HUDEP-2 (cell line): ENCODE measurements at regions not wholly inside any gene's neighbourhood (a gene's known extent, or its start where the extent isn't known, plus 50 kb on each side); places are given as distances from the start of the nearest gene placed in this dataset.

ENCODE experiments used
- DNase-seq, 76 experiments: peaks; one replicate each; lab custom pipeline; 2025; ENCODE audit not compliant: unreplicated experiment in 76 of 76; lab: John Stamatoyannopoulos, UW

DNA sequence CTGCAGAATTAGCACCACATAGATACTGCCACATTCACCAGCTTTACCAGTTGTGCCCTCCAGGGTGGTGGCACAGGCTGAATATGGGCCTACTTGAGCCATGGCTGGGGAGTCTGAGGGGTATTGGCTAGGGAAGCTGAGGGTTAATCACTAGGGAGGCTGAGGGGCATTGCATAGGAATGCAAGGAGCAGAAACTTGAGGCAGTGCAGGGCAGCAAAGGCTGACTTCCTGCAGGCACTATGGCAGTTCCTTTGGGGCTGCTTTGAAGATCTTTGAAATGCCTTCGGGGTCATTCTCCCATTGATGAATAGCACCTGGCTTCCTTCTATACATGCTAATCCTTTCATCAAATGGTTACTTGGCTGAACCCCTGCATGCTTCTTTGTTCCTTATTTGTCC lies 171.5 kb downstream of the RCN1 start:
- no peak for DNase-seq

DNA sequence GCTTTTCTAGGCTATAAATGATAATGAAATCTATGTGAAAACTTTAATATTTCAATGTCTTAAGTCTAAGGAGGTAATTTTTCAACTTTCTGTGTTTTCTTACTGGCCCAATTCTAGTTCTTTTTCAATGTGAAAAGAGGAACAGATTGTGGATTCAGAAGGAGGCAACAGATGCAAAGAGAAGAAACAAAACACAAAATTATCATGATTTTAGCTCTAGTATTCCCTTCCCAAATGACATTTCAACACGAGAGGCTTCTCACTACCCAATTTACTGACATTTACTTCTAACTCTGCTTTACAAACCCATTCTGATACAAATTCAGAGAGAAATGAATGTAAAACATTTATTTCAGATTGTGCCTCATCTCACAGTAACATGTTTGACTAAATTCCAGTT lies 169.4 kb downstream of the WT1 start:
- DNase-seq, result no peak

DNA sequence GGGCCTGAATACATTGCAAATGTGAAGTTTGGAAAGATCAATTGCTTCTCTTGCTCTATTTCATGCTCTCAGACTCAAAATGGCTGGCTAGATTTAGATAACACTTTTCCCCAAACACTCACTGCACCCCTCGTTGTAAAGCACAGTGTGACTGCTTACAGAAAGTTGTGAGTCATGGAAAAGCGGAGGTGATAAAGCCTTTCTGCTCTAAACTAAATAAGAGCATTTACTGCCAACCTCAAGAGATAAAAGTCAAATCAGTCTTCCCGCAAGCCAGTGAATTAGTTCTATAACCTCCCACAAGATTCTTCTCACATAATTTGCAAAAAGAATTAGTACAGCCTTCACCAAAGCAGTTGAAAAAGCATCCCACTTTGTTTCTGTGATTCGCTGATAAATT lies 168.7 kb downstream of the WT1 start:
- DNase-seq, result peak in 1 of 76 experiments; percentile 2

DNA sequence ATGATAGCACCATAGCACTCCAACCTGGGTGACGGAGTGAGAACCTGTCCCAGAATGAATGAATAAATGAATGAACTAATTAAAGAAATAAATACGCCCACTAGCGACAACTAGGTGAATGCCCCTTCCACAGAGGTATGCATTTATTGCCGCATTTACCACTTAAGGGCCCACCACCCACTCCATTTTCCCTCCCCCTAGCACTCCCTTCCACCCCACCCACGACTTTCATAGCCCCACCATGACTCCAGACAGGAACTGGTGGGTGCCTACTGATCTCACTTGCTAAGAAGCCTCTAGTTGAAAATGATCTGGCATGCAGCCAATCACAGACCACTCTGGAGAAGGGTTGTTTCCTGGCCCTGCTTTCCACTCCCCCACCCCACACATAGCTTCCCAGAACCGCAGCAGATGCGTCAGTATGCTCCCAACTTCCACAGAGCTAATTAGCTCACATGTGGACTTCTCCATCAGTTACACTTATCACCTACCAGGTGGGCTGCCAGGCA lies 167.6 kb downstream of the WT1 start:
- no peak for DNase-seq

DNA sequence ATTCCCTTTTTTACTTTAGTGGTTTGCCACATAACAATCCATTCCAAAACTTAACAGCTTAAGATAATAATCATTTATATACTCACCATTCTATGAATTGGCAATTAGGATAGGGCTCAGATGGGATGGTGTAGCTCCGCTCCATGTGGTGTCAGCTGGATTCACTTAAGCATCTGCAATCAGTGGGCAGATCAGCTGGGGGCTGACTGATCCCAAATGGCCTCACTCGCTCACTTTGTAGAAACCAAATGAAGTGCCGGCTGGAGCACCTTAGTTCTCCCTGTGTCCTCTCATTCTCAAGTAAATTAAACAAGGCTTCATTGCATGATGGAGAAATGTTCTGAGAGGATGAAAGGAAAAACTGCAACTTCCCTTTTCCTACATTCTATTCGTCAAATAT lies 161.4 kb downstream of the WT1 start:
- no peak for DNase-seq

DNA sequence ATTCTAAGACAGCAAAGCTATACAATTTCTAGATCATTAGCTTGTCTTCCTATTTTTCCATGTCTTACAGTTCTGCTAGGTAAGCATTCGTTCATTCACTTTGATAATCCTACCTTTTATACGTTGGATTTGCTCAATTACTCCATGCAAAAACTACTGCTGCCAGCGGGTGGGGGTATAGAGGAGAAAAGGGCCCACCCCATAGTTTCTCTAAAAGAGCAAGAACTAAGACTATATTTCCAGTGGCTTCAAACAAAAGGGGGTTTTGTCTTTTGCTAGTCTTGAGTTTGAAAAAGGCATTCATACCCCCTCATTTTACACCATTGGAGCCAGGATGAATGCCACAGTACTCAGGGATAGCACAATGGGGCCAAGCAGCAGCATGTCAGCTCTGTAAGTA lies 155.7 kb downstream of the WT1 start:
- no peak for DNase-seq

DNA sequence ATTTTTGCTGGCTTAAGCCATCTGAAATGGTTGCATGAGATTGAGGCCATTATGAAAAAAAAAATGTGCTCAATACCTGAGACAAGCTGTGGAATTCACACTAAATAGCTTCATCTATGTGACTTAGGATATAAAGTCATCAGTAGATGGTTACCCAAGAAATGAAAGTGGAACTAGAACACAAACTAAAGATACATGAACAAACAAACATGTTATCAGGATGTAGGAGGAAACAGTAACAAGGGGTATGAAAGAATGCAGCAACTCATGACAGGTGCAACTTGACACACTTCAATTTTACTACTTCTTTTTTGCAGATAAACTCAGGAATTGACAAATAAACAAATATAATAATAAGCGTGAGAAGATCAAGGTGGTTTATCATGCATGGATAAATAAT lies 155.0 kb downstream of the WT1 start:
- no peak for DNase-seq

DNA sequence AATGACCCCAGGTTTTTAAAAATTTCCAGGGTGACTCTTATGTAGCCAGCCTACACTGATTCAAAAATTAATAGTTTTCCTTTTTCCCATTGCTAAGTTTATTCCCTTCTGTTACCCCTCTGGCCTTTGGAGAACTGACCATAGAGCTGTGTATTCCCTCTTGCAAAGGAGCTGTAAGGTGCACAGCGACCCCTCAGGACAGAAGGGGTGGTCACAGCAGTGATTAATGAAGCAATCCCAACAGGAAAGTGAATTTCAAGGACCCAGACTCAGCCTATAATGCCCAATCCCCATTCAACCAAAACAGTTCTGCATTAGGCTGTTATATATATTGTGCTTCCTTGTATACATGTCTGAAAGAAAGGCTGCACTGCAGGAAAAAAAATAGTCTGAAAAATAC lies 147.1 kb downstream of the WT1 start:
- DNase-seq, result no peak

DNA sequence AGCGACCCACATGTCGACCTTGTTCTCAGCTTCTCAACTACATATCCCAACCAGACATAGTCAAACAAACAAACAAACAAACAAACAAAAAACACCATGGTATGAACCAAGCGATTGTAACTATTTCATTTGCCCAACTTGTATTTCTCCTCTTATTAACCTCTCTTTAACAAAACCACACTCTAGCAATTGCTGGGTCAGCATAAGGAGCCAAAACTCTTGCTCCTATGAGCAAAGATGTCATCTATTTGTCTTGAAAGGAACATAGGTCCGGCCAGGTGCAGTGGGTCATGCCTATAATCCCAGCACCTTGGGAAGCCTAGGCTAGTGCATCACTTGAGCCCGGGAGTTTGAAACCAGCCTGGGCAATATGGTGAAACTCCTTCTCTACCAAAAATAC lies 145.6 kb downstream of the WT1 start:
- DNase-seq, result no peak

DNA sequence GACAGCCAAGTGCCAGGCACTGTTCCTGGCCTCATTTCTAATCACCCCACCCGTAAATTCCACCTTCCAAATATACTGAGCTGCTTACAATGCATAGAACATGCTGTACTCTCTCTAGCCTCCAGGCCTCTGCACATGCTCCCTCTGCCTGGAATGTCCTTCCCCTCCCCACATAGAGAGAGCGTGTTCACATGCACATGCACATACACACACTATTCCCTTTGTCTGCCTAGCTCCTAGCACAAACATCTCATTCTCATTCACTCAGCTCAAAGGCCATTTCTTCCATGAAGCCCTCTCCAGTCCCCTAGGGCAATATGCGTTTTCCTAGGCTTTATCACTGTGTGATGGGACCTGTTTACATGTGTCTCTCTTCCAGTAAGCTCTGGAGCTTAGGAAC lies 144.6 kb downstream of the WT1 start:
- DNase-seq, result no peak

DNA sequence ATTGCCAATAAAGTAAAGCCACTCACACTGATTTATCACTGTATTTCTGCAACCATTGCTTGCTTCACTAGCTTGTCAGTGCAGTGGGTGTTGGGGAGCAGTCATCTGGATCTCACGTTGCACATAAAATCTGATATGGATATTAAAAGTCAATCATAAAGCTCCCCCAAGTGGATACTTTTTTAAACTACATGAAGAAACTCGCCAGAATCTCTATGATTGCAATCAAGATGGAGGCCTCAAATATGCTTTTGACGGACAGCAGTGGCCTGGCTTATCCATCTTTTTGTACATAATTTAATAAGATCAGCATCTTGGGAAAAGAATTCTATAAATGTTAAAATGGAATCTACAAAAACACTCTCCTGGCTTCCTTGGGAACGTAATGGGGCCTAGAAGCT lies 137.7 kb downstream of the WT1 start:
- peak in 5 of 76 experiments; percentile 1 to 31 (median 17) for DNase-seq

DNA sequence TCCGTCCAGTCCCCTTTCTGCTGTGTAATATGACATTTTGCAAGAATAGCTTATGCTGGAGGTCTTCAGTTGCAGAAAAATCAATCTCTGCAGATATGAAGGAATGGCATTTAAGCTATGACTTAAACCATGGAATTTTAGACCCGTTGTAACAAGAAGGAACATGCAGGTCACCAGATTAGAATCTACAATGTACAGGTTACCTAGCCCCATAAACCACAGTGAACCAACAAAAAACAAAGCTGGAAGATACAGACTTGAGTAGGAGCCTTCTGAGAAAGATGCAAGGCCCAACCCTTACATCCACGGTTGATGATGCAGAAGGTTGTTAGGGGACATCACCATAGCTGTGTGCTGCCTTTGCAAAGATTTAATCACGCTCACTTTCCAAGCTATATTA lies 132.5 kb downstream of the WT1 start:
- no peak for DNase-seq

DNA sequence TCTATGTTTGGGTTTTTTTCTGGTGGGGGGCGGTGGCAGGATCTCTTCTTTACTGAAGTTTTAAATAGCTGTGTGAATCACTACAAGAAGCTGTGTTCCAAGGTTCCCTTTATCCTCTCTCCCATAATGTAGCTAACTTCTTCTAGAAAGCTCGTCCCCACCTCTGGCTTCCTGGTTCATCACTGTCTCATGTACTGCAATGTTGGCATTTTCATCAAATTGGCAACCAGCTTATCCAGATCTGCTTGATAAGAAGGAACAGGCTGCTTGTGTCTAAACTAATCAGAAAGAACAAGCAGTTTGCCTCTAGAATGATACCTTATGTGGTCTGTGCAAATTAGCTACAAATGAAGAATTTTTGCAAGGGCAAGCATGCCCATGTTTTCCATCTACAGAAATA lies 130.8 kb downstream of the WT1 start:
- DNase-seq, result no peak

DNA sequence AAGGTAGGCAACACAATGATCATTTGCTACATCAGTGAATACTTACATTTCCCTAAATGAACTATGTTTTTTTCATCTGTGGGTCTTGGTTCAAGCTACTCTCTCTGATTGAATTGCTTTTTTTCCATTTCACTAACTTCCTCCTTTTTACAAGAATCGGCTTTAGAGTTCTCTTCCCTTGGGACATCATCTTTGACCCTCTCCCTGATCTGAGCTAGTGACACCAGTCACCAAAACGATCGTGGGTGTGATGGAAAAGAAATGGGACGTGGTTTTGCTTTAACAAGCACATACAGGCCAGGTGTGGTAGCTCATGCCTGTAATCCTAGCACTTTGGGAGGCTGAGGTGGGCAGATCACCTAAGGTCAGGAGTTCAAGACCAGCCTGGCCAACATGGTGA lies 129.9 kb downstream of the WT1 start:
- no peak for DNase-seq

DNA sequence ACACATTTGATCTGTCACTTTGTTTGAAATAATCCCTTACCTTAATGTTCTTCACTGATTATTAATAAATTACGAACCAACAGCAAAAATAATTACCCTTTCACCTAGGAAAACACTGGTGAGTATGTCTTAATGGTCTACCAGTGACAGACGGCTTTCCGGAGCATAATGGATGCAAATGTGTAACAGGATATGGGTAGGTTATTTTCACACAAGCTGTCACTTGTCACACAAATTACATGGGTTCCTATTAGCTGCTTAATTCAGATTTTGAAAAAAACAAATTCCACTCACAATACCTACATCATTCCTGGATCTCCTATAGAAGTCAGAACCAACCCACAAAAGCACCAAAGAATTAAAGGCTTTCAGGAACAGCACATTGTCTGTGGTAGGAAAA lies 127.9 kb downstream of the WT1 start:
- no peak for DNase-seq

DNA sequence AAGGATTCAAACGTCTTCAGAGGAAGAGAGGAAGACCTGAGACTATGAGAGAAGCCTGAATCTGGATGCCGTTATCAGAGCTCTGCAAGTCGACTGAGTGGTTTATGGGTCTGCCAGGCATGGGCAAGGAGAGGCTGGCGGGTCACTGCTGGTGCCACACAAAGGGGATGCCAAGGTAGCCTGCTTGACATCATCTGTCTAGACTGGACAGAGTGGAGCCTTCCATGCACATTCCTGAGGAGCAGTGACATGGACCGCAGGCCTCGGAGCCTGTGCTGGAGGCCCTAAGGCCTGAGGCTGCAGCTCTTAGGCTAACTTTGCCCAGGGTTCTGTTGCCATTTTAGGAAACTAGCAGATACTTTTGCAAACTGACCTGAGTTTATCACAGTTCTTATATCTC lies 127.4 kb downstream of the WT1 start:
- DNase-seq, result no peak

DNA sequence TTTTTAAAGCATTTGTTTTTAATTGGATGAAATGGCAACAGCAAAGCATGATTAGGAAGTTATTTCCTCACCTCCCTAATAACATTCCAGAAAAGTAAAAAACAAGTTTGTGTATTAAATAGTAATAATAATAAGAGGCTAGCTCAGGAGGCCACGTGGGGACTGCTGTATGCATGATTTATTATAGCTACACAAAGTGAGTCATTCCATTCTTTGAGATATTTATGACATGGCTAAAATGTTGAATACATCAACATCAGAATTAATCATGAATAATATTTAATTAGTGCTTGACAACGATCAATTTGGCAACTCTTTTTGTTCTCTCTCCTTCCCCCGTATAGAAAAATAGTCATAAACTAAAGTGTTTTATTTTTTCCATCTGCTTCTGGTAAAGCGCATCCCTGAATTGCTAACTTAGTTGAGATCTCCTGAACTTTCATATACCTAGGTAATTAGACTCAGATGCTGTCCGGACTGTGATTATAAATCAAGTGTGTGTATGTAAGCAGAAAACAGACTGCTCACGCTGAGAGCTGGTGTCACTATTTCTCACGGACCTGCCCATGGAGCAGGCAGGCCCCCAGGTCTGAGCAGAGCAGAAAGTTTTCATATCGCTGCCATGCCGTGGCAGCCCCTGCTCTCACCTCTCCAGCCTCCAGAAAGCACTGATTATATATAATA lies 125.7 kb downstream of the WT1 start:
- DNase-seq, result no peak

DNA sequence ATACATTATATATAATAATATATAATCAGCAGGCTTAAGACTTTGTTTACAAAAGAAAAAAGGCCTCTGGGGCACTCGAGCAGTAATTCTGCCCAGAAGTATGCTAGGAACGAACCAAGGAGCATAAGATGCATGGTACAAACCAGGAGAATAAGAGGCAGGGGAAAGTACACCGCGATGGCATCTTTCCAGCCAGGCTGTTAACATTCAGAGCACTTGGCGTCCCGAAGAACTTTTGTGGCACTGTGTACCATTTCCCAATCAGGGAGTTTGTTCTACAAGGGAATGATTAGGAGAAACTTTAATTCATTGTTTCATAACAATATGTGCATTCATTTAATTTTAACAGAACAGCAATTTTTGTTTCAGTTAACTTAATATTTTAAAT lies 125.1 kb downstream of the WT1 start:
- no peak for DNase-seq

DNA sequence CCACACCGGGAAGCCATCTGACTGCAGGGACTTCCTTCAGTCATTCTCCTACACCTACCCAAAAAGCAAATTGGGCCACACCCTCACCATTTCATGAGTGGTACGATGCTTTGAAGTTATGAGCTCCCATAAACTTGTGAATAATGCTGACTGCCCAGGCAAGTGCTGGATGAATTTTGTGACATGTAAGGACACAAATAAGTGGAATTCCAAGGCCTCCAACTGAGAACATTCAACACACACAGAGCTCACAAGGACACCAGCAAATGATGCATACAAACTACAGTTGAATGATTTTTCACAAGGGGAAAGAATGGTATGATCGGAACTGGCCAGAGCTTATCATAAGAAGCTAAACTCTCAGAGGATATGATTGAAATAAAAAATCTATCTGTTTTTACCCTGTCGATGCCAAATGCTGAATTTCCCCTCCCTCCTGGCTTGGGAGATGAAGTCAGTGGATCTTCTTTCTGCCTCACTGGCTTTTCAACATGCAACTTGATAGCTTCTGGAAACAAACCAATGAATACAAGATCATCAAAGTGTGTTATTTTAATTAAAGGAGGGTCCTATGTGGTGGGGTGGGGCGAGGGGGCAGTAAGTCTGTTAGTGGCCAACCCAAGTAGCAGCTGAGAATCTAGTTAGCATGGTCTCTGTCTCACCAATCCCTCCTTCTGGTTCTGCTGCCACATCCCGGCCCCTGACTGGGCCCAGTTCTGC lies 123.8 kb downstream of the WT1 start:
- DNase-seq, result no peak

DNA sequence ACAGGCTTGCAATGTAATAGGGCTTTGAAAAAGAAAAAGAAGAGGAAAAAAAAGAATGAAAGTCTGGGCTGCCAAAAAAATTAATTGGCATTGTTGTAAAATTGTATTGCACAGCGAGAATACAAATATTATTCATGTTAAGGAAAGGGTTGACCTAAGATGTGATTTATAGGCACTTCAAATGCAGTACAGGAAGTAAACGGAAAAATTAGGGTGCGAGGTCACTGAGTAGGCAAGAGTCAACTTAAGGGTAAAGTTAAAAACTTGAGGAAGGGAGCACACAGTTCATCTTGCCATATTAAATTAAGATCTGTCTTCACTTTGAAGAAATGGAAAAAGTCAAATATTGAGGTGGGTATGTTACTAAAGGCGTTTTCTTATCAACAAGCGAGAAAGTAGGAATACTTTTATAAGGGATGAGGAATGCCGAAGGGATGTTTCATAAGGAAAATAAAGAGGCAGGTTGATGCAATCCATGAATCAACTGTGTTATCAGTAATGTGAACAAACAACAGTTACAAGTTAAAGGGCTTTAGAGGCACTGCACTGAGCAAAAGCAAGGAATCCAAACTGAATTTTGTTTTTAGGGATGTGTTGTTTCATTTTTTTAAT lies 123.0 kb downstream of the WT1 start:
- no peak for DNase-seq

DNA sequence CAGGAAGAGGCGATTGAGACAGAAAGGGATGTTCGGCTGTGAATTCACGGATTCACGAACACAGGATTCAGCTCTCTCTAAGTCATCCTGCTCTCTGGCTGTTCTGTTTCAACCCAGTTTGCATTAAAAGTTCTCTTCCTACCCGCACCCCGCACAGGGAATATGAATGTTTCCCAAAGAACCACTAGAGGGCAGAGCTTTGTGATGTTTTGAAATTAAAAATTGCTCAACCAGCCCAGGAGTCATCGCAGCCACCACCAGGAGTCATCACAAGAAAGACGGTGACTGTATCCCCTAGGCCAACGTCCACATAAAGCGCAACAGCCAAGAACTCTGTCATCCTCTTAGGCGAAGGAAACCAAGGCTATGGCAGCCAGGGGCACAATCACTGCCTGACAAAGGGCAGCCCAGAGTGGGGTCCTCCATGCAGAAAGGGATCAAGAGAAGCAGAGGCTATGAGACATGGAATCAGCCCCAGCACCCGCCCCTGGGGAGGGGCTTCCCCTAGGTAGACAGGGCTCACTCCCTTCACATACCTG lies 122.4 kb downstream of the WT1 start:
- DNase-seq, result peak in 29 of 76 experiments; percentile 1 to 40 (median 17)

DNA sequence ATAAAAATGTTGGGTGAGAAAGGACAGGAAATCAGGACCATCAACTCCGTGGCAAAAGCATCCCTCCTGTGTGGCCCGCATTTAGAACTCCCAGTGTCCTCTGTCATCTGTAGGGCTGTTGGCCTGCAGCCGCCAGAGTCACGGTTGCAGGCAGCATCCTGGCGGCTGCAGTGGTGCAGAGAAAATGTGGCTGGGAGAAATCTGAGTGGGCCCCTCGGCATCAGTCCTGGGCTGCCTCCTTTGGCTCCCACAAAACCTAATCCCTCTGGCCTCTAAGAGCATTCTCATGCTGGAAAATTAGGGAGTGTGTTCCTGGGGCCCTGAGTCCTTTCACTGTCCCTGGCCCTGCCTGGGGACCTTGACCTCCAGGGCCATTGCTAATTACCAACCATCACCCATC lies 121.9 kb downstream of the WT1 start:
- no peak for DNase-seq
